ENCODE measurements at regions not wholly inside any gene's neighbourhood (a gene's known extent, or its start where the extent isn't known, plus 50 kb on each side); places are given as distances from the start of the nearest gene placed in this dataset.

DNA sequence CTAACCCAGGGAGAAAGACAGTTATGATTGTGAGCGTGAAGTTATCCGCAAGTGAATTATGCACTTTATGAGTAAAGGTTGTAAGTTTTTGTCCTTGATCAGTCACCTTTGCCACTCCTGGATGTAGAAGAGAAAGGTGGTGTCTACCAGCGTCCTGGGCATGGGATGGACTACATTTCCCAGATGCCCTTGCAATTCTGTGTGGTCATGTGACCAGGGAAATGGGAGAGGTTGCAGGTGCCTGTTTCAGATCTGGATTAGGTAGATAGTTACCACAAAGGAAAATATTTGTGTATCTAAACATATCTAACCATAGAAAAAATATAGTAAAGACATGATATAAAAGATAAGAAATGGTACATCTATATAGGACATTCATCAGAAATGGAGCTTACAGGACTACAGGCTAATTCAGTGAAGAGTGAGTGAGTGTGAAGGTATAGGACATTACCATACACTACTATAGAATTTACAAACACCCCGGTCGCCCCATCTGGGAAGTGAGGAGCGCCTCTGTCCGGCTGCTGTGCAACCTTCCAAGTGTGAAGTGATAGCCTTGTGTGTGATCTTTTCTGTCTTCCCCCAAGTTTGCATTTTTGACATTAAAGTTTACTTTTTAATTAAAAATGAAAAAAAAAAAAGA, 51.6 kb upstream of the CACNA1A start:
- TF ChIP-seq, protein P1, sequence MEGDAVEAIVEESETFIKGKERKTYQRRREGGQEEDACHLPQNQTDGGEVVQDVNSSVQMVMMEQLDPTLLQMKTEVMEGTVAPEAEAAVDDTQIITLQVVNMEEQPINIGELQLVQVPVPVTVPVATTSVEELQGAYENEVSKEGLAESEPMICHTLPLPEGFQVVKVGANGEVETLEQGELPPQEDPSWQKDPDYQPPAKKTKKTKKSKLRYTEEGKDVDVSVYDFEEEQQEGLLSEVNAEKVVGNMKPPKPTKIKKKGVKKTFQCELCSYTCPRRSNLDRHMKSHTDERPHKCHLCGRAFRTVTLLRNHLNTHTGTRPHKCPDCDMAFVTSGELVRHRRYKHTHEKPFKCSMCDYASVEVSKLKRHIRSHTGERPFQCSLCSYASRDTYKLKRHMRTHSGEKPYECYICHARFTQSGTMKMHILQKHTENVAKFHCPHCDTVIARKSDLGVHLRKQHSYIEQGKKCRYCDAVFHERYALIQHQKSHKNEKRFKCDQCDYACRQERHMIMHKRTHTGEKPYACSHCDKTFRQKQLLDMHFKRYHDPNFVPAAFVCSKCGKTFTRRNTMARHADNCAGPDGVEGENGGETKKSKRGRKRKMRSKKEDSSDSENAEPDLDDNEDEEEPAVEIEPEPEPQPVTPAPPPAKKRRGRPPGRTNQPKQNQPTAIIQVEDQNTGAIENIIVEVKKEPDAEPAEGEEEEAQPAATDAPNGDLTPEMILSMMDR (conservative IDR thresholded peaks at IDR 0.05; ENCODE audit: low read length) = no peak
- no peak for TF ChIP-seq EZH2phosphoT487 (IDR thresholded peaks at IDR 0.05; ENCODE audit: borderline replicate concordance)
